GM18520 (cell line): ENCODE measurements at regions not wholly inside any gene's neighbourhood (a gene's known extent, or its start where the extent isn't known, plus 50 kb on each side); places are given as distances from the start of the nearest gene placed in this dataset.

Experiments used
- ATAC-seq: cut with Tn5 transposase; IDR thresholded peaks from one replicate; pipeline ENCODE4 v1.9.1; 2021; ENCODE audit not compliant: unreplicated experiment

- no peak for ATAC-seq
Measured at GRCh38 chr6:56378966-56379585, 131.7 kb upstream of the COL21A1 start.

DNA sequence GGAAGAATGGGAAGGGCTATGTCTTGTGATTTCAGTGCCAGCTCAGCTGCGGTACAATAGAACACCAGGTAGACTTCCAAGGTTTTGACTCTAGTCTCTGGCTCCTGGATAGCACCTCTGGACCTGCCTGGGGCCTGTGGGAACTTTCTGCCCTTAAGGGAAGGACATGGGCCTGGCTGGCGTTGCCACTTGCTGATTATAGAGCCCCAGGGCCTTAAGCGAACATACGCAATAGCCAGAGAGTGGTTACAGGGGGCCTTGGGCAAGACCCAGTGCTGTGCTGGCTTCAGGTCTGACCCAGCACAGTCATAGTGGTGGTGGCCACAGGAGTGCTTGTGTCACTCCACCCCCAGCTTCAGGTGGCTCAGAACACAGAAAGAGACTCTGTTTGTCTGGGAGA lies 131.1 kb upstream of the COL21A1 start:
- no peak for ATAC-seq

GRCh38 chr6:56377295-56377694 lies 129.9 kb upstream of the COL21A1 start:
- ATAC-seq, result no peak

GRCh38 chr6:56375806-56376205 lies 128.4 kb upstream of the COL21A1 start:
- no peak for ATAC-seq

- ATAC-seq, result no peak
Measured at GRCh38 chr6:56374841-56375369, 127.5 kb upstream of the COL21A1 start.

DNA sequence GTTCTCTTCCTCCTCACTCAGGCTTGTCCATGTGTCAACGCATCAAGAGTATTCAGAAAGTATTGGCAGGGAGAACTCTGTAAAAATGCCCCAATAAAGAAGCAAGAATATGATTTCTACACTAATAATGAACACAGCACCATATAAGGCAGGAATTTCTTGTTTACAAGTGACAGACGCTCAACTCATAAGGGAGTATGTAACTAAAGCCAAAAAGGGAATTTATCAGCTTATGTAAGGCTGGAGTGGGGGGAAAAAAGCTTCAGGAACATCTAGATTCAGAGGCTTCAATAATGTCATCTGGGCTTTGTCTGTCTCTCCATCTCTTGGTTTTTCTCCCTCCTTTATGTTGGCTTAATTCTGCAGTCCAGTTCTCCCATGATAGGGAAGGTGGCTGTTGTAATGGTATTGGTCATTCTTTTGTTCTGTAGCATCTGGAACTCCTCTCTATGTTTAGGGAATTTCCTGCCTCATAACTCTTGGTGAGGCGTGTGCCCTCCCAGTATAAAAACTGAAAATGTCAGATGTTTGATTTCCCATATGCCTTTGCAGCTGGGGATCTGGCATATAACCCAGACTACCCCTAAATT lies 125.1 kb upstream of the COL21A1 start:
- ATAC-seq, result no peak

- ATAC-seq, result peak; percentile 69
Measured at GRCh38 chr6:56370561-56371211, 123.3 kb upstream of the COL21A1 start.

DNA sequence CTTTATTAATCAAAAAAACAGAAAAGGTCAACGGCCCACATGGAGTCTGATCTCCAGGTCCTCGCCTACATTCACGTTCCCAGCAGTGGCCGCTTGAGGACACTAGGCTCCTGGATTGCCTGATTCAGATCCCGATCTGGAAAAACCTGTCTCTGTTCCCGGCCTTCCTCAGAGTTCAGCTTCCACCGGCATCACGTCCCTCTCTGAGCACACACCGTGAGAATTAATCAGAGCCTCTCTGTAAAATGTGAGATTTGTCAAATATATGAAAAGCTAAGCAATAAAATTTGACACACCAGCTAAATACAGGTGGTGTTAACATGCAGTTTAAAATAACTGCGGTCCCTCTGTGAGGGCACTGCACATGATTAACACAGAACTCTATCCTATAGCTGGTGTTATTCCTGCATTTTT lies 122.8 kb upstream of the COL21A1 start:
- no peak for ATAC-seq

GRCh38 chr6:56368491-56368890 lies 121.1 kb upstream of the COL21A1 start:
- no peak for ATAC-seq

DNA sequence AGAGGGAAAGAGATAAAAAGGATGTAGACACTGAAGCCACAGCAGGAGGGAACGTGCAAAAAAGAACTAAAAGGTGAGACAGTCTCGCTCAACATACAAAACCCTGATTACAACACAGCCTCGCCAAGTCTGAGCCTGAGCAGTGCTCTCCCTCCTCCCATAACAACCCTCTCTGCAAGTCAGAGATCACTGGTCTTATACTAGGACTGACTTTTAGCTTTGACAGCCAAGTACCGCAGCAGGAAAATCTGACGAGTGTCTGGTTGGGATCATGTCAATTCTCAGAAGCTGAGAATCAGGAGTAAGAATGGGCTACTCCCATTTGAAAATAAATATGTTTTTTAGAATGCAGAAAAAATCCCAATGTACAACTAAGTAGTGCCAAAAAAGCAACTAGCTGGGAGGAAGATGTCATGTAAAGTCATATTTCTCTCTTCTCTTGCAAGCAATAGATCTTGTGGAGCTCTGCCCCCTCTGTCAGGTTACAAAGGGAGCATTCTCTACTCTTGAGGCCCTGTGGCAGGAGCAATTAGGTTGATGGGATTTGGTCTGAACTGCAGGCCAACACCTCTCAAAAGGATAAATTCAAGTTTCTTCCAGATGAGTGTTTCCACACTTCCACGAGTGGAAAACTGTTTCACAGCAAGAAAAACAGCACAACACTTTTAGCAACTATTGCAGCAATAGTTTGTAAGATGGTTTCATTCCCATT lies 118.9 kb upstream of the COL21A1 start:
- no peak for ATAC-seq

GRCh38 chr6:56364827-56365339 lies 117.5 kb upstream of the COL21A1 start:
- no peak for ATAC-seq

GRCh38 chr6:56364431-56364826 lies 117.0 kb upstream of the COL21A1 start:
- ATAC-seq, result no peak

- no peak for ATAC-seq
Measured at GRCh38 chr6:56363796-56364430, 116.5 kb upstream of the COL21A1 start.

DNA sequence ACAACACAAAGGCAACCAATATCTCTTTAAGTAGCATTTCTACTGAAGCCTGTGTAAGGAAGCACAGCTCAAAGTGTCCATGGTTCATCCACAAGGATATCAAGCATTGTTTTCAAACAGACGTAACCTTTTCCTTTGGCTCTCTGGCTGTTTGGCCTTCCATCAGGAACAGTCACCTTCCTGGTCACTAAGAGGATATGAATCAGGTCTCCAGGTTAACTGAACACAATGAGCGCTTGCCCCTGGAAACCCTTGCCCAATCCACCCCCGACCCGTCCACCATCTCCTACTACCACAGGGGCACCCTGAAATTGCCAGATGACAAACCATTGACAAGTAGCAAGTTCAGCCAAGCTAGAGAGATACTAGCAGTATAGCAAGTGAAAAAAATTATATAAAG lies 114.4 kb upstream of the COL21A1 start:
- ATAC-seq, result no peak

DNA sequence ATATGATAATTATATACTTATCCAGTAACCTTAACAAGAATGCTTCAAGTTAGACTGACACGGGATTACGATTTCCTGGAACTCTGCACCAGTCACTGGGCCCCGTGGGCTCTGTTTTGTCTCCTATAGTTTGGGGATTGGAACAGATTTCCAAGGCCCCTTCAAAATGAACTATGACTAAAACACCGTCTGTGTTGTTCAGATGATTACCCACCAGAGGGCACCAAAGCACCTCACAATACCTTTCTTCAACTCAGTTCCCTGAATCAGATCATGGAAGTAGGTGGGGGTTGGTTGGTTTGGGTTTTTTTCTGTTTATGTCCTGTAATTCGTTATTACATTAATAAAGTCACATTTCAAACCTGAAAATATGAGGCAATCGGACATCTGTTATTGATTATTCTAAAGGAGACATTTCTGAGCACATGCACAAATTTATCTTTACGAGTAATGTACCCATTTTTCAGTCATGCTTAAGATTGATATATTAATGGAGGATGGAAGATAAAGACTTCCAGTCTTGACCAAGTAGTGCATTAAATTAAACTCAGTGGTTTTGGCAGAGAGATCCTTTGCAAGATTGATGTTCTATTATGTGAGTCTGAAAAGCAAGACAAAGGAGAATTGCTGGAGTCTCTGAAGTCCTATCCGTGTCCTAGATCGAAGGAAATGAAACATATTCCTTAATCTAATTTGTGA lies 112.0 kb upstream of the COL21A1 start:
- peak; percentile 79 for ATAC-seq

GRCh38 chr6:56357616-56358373 lies 110.4 kb upstream of the COL21A1 start:
- ATAC-seq, result peak; percentile 60

GRCh38 chr6:56356426-56356825 lies 109.0 kb upstream of the COL21A1 start:
- ATAC-seq, result no peak

- no peak for ATAC-seq
Measured at GRCh38 chr6:56353860-56354259, 106.5 kb upstream of the COL21A1 start.

GRCh38 chr6:56350628-56351260 lies 103.4 kb upstream of the COL21A1 start:
- no peak for ATAC-seq
